Ishikawa (cell line): ENCODE measurements at regions not wholly inside any gene's neighbourhood (a gene's known extent, or its start where the extent isn't known, plus 50 kb on each side); places are given as distances from the start of the nearest gene placed in this dataset.

ENCODE experiments used
- CEBPB ChIP-seq: IDR thresholded peaks from 2 replicates; pipeline ENCODE4 v1.6.1; 2012
- CREB1 ChIP-seq: IDR thresholded peaks from 2 replicates; pipeline ENCODE4 v1.6.1; 2012; ENCODE audit warnings: low read depth
- EGR1 ChIP-seq: IDR thresholded peaks from 2 replicates; pipeline ENCODE4 v1.6.1; 2012
- EP300 ChIP-seq: IDR thresholded peaks from 2 replicates; pipeline ENCODE4 v1.6.1; 2012; ENCODE audit warnings: borderline replicate concordance
- FOXM1 ChIP-seq: IDR thresholded peaks from 2 replicates; pipeline ENCODE4 v1.6.1; 2012; ENCODE audit warnings: low read depth, borderline replicate concordance
- NFIC ChIP-seq: IDR thresholded peaks from 2 replicates; pipeline ENCODE4 v1.6.1; 2012
- RAD21 ChIP-seq: IDR thresholded peaks from 2 replicates; pipeline ENCODE4 v1.6.1; 2012; ENCODE audit warnings: low read depth
- REST ChIP-seq: IDR thresholded peaks from 2 replicates; pipeline ENCODE4 v1.6.1; 2012; ENCODE audit warnings: low read depth, mild to moderate bottlenecking
- TAF1 ChIP-seq: IDR thresholded peaks from 2 replicates; pipeline ENCODE4 v1.6.1; 2012; ENCODE audit warnings: low read depth, mild to moderate bottlenecking
- TCF12 ChIP-seq: IDR thresholded peaks from 2 replicates; pipeline ENCODE4 v1.6.1; 2012; ENCODE audit warnings: low read depth
- TEAD4 ChIP-seq: IDR thresholded peaks from 2 replicates; pipeline ENCODE4 v1.6.1; 2012
- USF1 ChIP-seq: IDR thresholded peaks from 2 replicates; pipeline ENCODE4 v1.6.1; 2012
- YY1 ChIP-seq: IDR thresholded peaks from 2 replicates; pipeline ENCODE4 v1.6.1; 2012; ENCODE audit warnings: low read depth
- ZBTB7A ChIP-seq: IDR thresholded peaks from 2 replicates; pipeline ENCODE4 v1.6.1; 2012; ENCODE audit warnings: low read depth
- TF ChIP-seq, protein P1 (sequence below): IDR thresholded peaks from 2 replicates; pipeline ENCODE4 v1.6.1; 2012

DNA sequence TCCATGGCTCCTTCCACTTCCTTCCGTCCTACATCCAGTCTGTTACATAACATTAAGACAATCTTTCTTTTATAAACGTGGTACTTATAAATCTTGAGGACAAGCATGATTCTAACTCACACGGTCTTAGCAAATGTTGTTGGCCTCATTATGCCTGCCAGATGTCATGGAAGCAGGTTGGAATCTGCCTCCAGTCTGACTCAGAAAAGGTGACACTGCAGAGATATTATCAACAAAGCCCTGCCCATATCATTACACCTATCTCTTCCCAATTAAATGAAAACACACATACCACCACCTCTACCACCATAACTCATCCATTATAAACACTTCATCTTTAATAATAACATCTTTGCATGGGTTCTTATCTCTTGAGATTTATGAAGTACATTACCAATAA lies 334.7 kb upstream of the CHAC2 start:
- no peak for TF ChIP-seq CEBPB

- TF ChIP-seq CEBPB (no peak), ZBTB7A (no peak), TEAD4 (no peak), USF1 (no peak), FOXM1 (no peak), NFIC (no peak), TAF1 (no peak), RAD21 (no peak), EP300 (no peak), YY1 (no peak), REST (no peak), EGR1 (no peak), TCF12 (no peak), CREB1 (no peak)
- TF ChIP-seq, protein P1, sequence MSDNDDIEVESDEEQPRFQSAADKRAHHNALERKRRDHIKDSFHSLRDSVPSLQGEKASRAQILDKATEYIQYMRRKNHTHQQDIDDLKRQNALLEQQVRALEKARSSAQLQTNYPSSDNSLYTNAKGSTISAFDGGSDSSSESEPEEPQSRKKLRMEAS: no peak
These were observed 337.7 kb upstream of the CHAC2 start for GRCh38 chr2:53429901-53430300.

GRCh38 chr2:53424902-53425301 lies 342.7 kb upstream of the CHAC2 start:
- no peak for TF ChIP-seq ZBTB7A
- no peak for TF ChIP-seq REST
- no peak for TF ChIP-seq NFIC
- no peak for TF ChIP-seq CREB1
- TF ChIP-seq TEAD4: no peak
- TF ChIP-seq YY1: no peak
- TF ChIP-seq EP300: no peak
- no peak for TF ChIP-seq FOXM1
- TF ChIP-seq, protein P1: no peak
- no peak for TF ChIP-seq USF1
- no peak for TF ChIP-seq TCF12
- no peak for TF ChIP-seq CEBPB
- TF ChIP-seq RAD21: no peak
- no peak for TF ChIP-seq EGR1
- no peak for TF ChIP-seq TAF1

- TF ChIP-seq CEBPB: no peak
- no peak for TF ChIP-seq TCF12
- TF ChIP-seq, protein P1: no peak
- TF ChIP-seq CREB1: no peak
- TF ChIP-seq REST: no peak
- no peak for TF ChIP-seq USF1
- no peak for TF ChIP-seq EGR1
- TF ChIP-seq RAD21: no peak
- no peak for TF ChIP-seq FOXM1
- no peak for TF ChIP-seq TEAD4
- no peak for TF ChIP-seq ZBTB7A
- TF ChIP-seq TAF1: no peak
- no peak for TF ChIP-seq NFIC
- no peak for TF ChIP-seq EP300
These were observed 344.1 kb upstream of the CHAC2 start for GRCh38 chr2:53423465-53423864.
